GM23338 (cell line): ENCODE measurements at regions not wholly inside any gene's neighbourhood (a gene's known extent, or its start where the extent isn't known, plus 50 kb on each side); places are given as distances from the start of the nearest gene placed in this dataset.

ENCODE experiments used
- CREB1 ChIP-seq: fragments of 250-450 bp; sonication (Bioruptor Pico); IDR thresholded peaks from 2 replicates; pipeline ENCODE4 v1.5.0; 2020; ENCODE audit warnings: low read depth, mild to moderate bottlenecking, moderate library complexity
- CTCF ChIP-seq, 2 experiments: fragments of 200-600 bp in 1 of 2; sonication (generic) in 1 of 2; conservative IDR thresholded peaks; 2 replicates each; pipeline versions ENCODE4 v1.5.1 to v1.6.1; 2016 to 2017; ENCODE audit warnings: antibody characterized with exemption in 2 of 2, low read depth in 2 of 2, mild to moderate bottlenecking in 2 of 2, moderate library complexity in 1 of 2
- EZH2 ChIP-seq: fragments of 200-600 bp; sonication (generic); IDR thresholded peaks from one replicate; pipeline ENCODE4 v1.8.0; 2017; ENCODE audit warnings: antibody characterized with exemption, mild to moderate bottlenecking, low read depth; ENCODE audit not compliant: unreplicated experiment
- EZH2phosphoT487 ChIP-seq: fragments of 200-600 bp; sonication (generic); IDR thresholded peaks from one replicate; pipeline ENCODE4 v1.8.1; 2018; ENCODE audit warnings: antibody characterized with exemption; ENCODE audit not compliant: unreplicated experiment
- JUNB ChIP-seq: IDR thresholded peaks from one replicate; pipeline ENCODE4 v1.6.1; 2016; ENCODE audit warnings: antibody characterized with exemption; ENCODE audit not compliant: unreplicated experiment
- POLR2AphosphoS5 ChIP-seq: IDR thresholded peaks from 2 replicates; pipeline ENCODE4 v1.6.1; 2016; ENCODE audit warnings: antibody characterized with exemption, low read depth
- REST ChIP-seq: IDR thresholded peaks from one replicate; pipeline ENCODE4 v1.6.1; 2018; ENCODE audit warnings: antibody characterized with exemption; ENCODE audit not compliant: unreplicated experiment
- ZNF331 ChIP-seq: fragments of 250-450 bp; sonication (Bioruptor Pico); IDR thresholded peaks from 2 replicates; pipeline ENCODE4 v1.5.0; 2020; ENCODE audit warnings: low read depth, mild to moderate bottlenecking, moderate library complexity

- TF ChIP-seq CTCF (conservative IDR thresholded peaks at IDR 0.05; ENCODE audit: low read depth in 2 of 2) (peak; percentile 82 to 86), EZH2phosphoT487 (no peak), POLR2AphosphoS5 (no peak), ZNF331 (no peak), CREB1 (CRISPR knock-in tag) (no peak), REST (no peak), EZH2 (no peak), JUNB (no peak)
Observed at GRCh38 chr14:22002860-22003284, 329.3 kb upstream of the OR4E1 start.
